B cell (primary cell): ENCODE measurements at regions not wholly inside any gene's neighbourhood (a gene's known extent, or its start where the extent isn't known, plus 50 kb on each side); places are given as distances from the start of the nearest gene placed in this dataset.

Experiments used
- ATAC-seq: fragments of 200-7000 bp; cut with Tn5 transposase; one replicate; pipeline ENCODE4 v1.10.0; 2021; ENCODE audit warnings: low read depth, mild to moderate bottlenecking, moderate number of reproducible peaks, moderate library complexity
- CTCF ChIA-PET: fragments of 350-600 bp; sonication (Branson Sonifier 250); formaldehyde crosslinking; loops from one replicate; lab custom pipeline; 2021; ENCODE audit warnings: antibody characterized with exemption, inconsistent platforms; lab: Charles Lee
- POLR2A ChIA-PET: fragments of 350-600 bp; sonication (Branson Sonifier 250); formaldehyde crosslinking; loops from one replicate; lab custom pipeline; 2021; ENCODE audit warnings: antibody characterized with exemption; lab: Charles Lee
- DNase-seq: peaks from one replicate; pipeline ENCODE4 v3.0.0; 2013
- H2AFZ ChIP-seq: 2 replicates; pipeline ENCODE4 v1.6.1; 2012; ENCODE audit warnings: mild to moderate bottlenecking, low read depth, low read length; ENCODE audit not compliant: insufficient read depth, poor library complexity, severe bottlenecking
- H3K27ac ChIP-seq, 2 donors: 1 replicate in 1 of 2; 2 replicates in 1 of 2; pipeline ENCODE4 v1.5.1; 2012 to 2013; ENCODE audit warnings: low read length in 2 of 2, mild to moderate bottlenecking in 2 of 2, moderate library complexity in 1 of 2
- H3K27me3 ChIP-seq, 4 experiments: fragments of 200-600 bp in 1 of 4; sonication (generic) in 1 of 4; replicated peaks in 1 of 4; 1 replicate in 2 of 4; 2 replicates in 2 of 4; pipeline versions ENCODE4 v1.6.1 to v1.7.0; 2013 to 2016; ENCODE audit warnings: low read length in 3 of 4, mild to moderate bottlenecking in 2 of 4, mixed read lengths in 1 of 4, moderate library complexity in 1 of 4; ENCODE audit not compliant: insufficient read depth in 4 of 4, control insufficient read depth in 3 of 4; ENCODE audit errors: control extremely low read depth in 1 of 4
- H3K36me3 ChIP-seq, 2 experiments: replicated peaks in 1 of 2; 1 replicate in 1 of 2; 2 replicates in 1 of 2; pipeline versions ENCODE4 v1.6.1 to v1.7.1; 2013; ENCODE audit warnings: low read length in 1 of 2; ENCODE audit not compliant: insufficient read depth in 2 of 2, control insufficient read depth in 1 of 2; ENCODE audit errors: control extremely low read depth in 1 of 2, extremely low read depth in 1 of 2
- H3K4me1 ChIP-seq, 2 donors: fragments of 200-600 bp in 1 of 2; sonication (generic) in 1 of 2; 1 replicate in 1 of 2; 2 replicates in 1 of 2; pipeline versions ENCODE4 v1.5.1 to v1.6.1; 2013 to 2017; ENCODE audit warnings: low read length in 2 of 2; ENCODE audit not compliant: control insufficient read depth in 2 of 2, insufficient read depth in 2 of 2
- H3K4me2 ChIP-seq: replicated peaks from 2 replicates; pipeline ENCODE3; 2012; ENCODE audit warnings: mild to moderate bottlenecking, low read depth, low read length; ENCODE audit not compliant: poor library complexity, severe bottlenecking
- H3K4me3 ChIP-seq, 5 experiments: fragments of 200-600 bp in 1 of 5; sonication (generic) in 1 of 5; 1 replicate in 3 of 5; 2 replicates in 2 of 5; pipeline versions ENCODE4 v1.5.1 to v1.7.0; 2011 to 2016; ENCODE audit warnings: low read length in 4 of 5, mild to moderate bottlenecking in 4 of 5, low read depth in 2 of 5, control low read depth in 1 of 5, moderate library complexity in 1 of 5; ENCODE audit not compliant: insufficient read depth in 1 of 5; ENCODE audit errors: control extremely low read depth in 1 of 5, extremely low read depth in 1 of 5
- H3K79me2 ChIP-seq: fragments of 200-600 bp; sonication (generic); one replicate; pipeline ENCODE4 v1.6.0; 2016; ENCODE audit warnings: low read length; ENCODE audit not compliant: control insufficient read depth, insufficient read depth
- H3K9ac ChIP-seq: fragments of 200-600 bp; sonication (generic); 2 replicates; pipeline ENCODE4 v1.6.1; 2017; ENCODE audit warnings: mild to moderate bottlenecking, low read length, moderate library complexity
- H3K9me3 ChIP-seq, 3 donors: one replicate each; pipeline versions ENCODE4 v1.6.1 to v1.7.1; 2013; ENCODE audit warnings: low read length in 2 of 3; ENCODE audit not compliant: control insufficient read depth in 2 of 3, insufficient read depth in 1 of 3; ENCODE audit errors: control extremely low read depth in 1 of 3
- H4K20me1 ChIP-seq: 2 replicates; pipeline ENCODE4 v1.6.0; 2012; ENCODE audit warnings: mild to moderate bottlenecking, low read length; ENCODE audit not compliant: insufficient read depth, control insufficient read depth, poor library complexity, severe bottlenecking
- H3K27ac Mint-ChIP-seq: one replicate; pipeline ENCODE4 v1.8.0; 2021; ENCODE audit warnings: mixed read lengths
- H3K27me3 Mint-ChIP-seq: one replicate; pipeline ENCODE4 v1.8.0; 2021; ENCODE audit warnings: mixed read lengths
- H3K4me1 Mint-ChIP-seq: one replicate; pipeline ENCODE4 v1.8.0; 2021; ENCODE audit warnings: mixed read lengths
- H3K4me3 Mint-ChIP-seq: one replicate; pipeline ENCODE4 v1.8.0; 2021; ENCODE audit warnings: mixed read lengths
- H3K9me3 Mint-ChIP-seq: one replicate; pipeline ENCODE4 v1.8.0; 2022; ENCODE audit warnings: mixed read lengths; ENCODE audit not compliant: insufficient read depth
- EZH2 ChIP-seq: IDR thresholded peaks from 2 replicates; pipeline ENCODE4 v1.6.1; 2012; ENCODE audit warnings: borderline replicate concordance, low read depth, mild to moderate bottlenecking, moderate library complexity, low read length; ENCODE audit not compliant: insufficient read depth, poor library complexity, severe bottlenecking
- WGBS: methylation state at CpG from one replicate; pipeline ENCODE4 v1.1.5; 2013; ENCODE audit warnings: missing lambda C conversion rate; ENCODE audit not compliant: insufficient coverage; 5-methylcytosine and 5-hydroxymethylcytosine counted together
- intact Hi-C: fragments of 100-400 bp; cut with micrococcal nuclease; formaldehyde crosslinking; loops from one replicate; pipeline ENCODE4 v1.10.0; 2022
- TF ChIP-seq, protein P1 (sequence below): fragments of 200-600 bp; IDR thresholded peaks from one replicate; pipeline ENCODE4 v1.8.0; 2022; ENCODE audit warnings: antibody characterized with exemption, mild to moderate bottlenecking

DNA sequence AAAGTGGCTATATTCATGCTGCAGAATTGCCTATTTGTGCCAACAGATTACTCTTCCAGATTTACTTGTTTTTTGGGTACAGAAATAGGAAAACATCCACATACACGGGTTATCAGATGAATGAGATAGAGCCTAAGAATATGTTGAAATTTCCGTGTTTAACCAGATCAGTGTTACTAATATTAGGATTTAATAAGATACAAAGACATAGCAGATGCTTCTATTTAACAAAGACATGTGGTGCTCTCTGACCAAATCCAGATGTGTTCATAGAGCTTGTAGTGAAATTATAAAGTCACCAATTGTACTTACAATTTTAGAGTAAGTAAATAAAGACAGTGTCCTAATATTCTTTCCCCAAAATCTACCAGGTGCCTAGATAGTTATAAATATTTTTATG lies 208.0 kb downstream of the CASP12 start:
- no CpG with 5 or more reads among the region's 2 CpGs for WGBS
- Histone ChIP-seq H3K27me3 (no peaks in the 10 kb centered on the region), H2AFZ (no peak overlapping the region), H3K4me3 (no peak overlapping the region), H3K4me1 (no peaks in the 10 kb centered on the region), H3K9ac (no peak overlapping the region), H3K9me3 (no peaks in the 10 kb centered on the region), H3K27ac (no peak overlapping the region), H3K79me2 (no peaks in the 10 kb centered on the region), H4K20me1 (no peaks in the 10 kb centered on the region), H3K36me3 (no peaks in the 10 kb centered on the region), H3K4me2 (no peak overlapping the region)
- H3K9me3 Mint-ChIP-seq: peaks cover 5% of the 10 kb centered on the region
- H3K27ac Mint-ChIP-seq: no peak overlapping the region
- H3K4me1 Mint-ChIP-seq: no peaks in the 10 kb centered on the region
- no peak for TF ChIP-seq EZH2
- TF ChIP-seq, protein P1, sequence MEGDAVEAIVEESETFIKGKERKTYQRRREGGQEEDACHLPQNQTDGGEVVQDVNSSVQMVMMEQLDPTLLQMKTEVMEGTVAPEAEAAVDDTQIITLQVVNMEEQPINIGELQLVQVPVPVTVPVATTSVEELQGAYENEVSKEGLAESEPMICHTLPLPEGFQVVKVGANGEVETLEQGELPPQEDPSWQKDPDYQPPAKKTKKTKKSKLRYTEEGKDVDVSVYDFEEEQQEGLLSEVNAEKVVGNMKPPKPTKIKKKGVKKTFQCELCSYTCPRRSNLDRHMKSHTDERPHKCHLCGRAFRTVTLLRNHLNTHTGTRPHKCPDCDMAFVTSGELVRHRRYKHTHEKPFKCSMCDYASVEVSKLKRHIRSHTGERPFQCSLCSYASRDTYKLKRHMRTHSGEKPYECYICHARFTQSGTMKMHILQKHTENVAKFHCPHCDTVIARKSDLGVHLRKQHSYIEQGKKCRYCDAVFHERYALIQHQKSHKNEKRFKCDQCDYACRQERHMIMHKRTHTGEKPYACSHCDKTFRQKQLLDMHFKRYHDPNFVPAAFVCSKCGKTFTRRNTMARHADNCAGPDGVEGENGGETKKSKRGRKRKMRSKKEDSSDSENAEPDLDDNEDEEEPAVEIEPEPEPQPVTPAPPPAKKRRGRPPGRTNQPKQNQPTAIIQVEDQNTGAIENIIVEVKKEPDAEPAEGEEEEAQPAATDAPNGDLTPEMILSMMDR: no peak
- H3K27me3 Mint-ChIP-seq: peaks cover 5% of the 10 kb centered on the region
- CTCF ChIA-PET: no interaction called here
- ATAC-seq (no peak), DNase-seq (no peak)
- intact Hi-C loops: no loop called here
- POLR2A ChIA-PET: no interaction called here
- no peak overlapping the region for H3K4me3 Mint-ChIP-seq

DNA sequence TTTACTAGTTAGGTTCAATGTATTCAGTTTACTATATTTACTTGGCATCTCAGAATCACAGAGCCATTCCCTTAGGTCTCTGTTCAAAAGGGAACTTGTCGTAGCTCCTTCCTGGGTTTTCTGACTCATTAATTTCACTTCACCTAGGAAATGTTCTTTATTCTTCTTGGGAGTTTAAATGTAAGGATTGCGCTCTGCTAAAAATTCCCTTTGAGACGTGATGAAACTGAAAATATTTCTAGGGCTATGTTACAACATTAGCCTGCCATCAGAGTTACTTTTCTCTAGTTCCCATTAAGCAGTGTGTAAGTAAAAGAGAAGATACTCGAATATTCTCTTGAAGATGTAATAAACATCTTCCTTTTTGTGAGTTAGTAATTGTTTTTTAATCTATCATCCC lies 209.5 kb downstream of the CASP12 start:
- H4K20me1 ChIP-seq: no peaks in the 10 kb centered on the region
- no peak overlapping the region for H3K27ac Mint-ChIP-seq
- CTCF ChIA-PET: no interaction called here
- intact Hi-C loops: no loop called here
- H3K4me3 ChIP-seq: no peak overlapping the region
- no peaks in the 10 kb centered on the region for H3K36me3 ChIP-seq
- no peak for ATAC-seq
- H3K4me1 Mint-ChIP-seq: no peaks in the 10 kb centered on the region
- H3K27me3 ChIP-seq: no peaks in the 10 kb centered on the region
- H3K27me3 Mint-ChIP-seq: peaks cover 8% of the 10 kb centered on the region
- H3K9me3 ChIP-seq: no peaks in the 10 kb centered on the region
- WGBS: no CpG with 5 or more reads among the region's 4 CpGs
- H3K4me3 Mint-ChIP-seq: no peak overlapping the region
- POLR2A ChIA-PET: no interaction called here
- no peak overlapping the region for H3K4me2 ChIP-seq
- H3K4me1 ChIP-seq: no peaks in the 10 kb centered on the region
- H3K9ac ChIP-seq: no peak overlapping the region
- H2AFZ ChIP-seq: no peak overlapping the region
- H3K9me3 Mint-ChIP-seq: peaks cover 5% of the 10 kb centered on the region
- no peak overlapping the region for H3K27ac ChIP-seq
- DNase-seq: no peak
- no peak for TF ChIP-seq EZH2
- TF ChIP-seq, protein P1: no peak
- no peaks in the 10 kb centered on the region for H3K79me2 ChIP-seq
